Ureter (tissue), 1 donor: ENCODE measurements at regions not wholly inside any gene's neighbourhood (a gene's known extent, or its start where the extent isn't known, plus 50 kb on each side); places are given as distances from the start of the nearest gene placed in this dataset.

Source experiments
- DNase-seq: peaks from one replicate; pipeline ENCODE4 v3.0.0-alpha.2; 2020; ENCODE audit warnings: low spot score
- donor health status: DM: yes; HTN: yes; CAD: no.

DNA sequence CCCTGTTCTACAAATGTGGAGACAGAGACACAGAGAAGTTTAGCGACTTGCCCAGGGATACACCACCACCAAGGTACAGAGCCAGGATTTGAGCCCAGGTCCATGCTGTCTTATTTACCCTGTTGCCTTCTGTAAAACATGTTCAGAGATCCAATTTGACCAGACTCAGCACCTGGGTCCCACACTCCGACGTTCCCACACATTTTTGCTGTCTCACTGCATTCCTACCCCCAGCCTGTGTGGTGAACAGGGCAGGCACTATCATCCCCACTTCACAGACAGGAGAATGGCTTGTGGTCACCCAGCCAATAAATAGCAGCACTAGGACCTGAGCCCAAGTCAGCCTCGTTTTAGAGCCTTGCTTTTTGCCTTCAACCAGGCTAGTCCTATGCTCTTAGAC lies 102.8 kb downstream of the PJA1 start:
- DNase-seq = peak; percentile 9

DNA sequence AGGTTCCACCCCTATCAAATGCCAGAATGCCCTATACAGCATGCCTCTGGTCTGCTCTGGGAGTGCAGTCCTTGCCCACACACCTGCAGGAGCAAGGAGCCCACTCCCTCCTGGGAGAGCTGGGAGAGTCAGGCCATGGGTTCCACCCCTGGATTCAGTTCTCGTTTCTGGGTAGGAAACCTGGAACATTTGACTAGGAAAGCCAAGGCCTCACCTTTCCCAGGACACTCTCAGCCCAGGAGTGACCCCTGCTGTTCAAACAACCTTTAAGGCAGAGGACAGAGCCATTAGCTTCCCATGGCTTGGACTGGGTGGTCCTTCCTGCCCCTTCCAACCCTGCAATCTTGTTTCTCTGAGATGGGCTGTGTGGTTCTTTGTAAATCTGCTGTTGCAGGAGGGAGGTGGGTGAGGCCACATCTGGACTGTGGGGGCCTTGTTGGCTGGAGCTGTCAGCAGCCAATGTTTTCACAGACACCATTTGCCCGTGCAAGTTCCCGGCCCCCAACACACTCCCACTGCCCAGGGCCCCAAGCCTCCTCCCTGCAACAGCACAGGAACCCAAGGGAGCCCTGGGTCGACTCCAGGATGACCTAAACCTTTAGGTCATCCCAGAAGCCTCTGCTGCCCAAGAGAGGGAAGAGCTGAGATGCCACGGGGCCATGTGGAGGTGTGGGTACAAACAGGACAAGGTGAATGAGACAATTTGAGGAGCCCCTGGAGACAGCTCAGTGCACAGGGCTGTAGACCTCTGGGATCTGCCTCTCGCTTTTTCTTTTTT lies 104.4 kb downstream of the PJA1 start:
- peak; percentile 50 for DNase-seq

DNA sequence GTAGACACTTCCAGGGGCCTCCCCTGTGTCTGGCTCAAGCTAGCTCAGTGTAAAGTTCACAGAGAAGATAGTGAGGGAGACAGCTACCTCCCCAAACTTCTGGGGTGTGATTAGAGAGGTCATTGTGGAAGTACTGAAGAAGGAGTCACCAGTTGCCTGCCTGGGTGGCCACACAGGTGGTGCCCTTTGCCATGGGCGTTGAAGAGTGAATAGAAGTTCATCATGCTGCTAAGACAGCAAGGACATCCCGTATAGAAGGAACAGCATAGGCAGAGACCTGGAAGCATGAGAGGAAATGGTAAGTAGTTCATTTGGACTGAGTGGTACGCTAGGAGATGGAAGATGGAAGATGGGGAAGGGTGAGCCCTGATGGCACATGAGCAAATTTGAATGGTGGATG lies 110.1 kb downstream of the PJA1 start:
- peak; percentile 22 for DNase-seq

DNA sequence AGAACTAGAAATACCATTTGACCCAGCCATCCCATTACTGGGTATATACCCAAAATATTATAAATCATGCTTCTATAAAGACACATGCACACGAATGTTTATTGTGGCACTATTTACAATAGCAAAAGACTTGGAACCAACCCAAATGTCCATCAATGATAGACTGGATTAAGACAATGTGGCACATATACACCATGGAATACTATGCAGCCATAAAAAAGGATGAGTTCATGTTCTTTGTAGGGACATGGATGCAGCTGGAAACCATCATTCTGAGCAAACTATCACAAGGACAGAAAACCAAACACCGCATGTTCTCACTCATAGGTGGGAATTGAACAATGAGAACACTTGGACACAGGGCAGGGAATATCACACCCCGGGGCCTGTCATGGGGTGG lies 110.8 kb downstream of the PJA1 start:
- peak; percentile 7 for DNase-seq

DNA sequence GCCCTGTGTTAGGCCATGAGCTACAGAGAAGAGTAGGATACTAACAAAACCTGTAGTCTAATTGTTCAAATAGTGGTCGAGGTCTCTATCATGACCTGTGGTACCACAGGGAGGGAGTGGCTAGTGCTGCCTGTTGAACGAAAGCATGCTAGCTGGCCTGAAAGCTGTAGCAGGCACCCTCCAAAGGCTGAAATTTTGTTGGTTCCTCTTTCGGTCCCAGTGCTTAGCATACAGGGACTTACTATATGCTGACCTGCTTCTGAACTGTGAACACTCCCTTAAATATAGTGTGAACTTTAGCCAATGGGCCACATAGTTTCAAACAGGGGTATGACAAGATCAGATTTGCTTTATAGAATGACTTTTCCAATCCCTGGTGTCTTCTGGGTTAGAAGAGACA lies 113.4 kb downstream of the PJA1 start:
- DNase-seq = peak; percentile 0

DNA sequence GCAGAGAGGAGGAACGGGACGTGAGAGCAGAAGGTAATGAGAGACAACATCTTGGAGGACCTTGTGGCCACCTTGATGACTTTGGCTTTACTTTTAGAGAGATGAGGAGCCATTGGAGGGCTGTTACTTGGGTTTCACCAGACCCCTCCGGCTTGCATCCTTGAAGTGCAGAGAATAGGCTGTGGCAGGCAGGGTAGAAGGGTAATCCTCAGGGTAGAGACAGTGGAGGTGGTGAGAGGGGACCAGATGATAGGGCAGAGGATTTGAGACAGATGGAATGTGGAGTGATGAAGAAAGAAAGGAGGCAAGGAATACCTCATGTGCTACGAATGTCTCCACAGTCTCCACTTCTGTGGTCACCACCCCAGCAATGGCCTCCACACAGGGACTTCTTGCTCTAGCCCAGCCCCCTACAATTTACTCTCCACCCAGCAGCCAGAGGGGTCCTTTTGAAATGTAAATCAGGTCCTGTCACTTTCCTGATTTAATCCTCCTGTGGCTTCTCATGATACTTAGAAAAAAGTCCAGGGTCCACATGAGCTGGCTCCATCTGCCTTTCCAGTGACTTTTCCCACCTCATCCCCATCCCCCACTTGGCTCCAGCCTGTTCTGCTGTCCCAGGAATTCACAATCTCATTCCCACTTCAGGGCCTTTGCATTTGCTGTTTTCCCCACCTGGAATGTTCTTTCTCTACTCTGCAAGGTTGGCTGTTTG lies 115.0 kb downstream of the PJA1 start:
- DNase-seq = peak; percentile 10

DNA sequence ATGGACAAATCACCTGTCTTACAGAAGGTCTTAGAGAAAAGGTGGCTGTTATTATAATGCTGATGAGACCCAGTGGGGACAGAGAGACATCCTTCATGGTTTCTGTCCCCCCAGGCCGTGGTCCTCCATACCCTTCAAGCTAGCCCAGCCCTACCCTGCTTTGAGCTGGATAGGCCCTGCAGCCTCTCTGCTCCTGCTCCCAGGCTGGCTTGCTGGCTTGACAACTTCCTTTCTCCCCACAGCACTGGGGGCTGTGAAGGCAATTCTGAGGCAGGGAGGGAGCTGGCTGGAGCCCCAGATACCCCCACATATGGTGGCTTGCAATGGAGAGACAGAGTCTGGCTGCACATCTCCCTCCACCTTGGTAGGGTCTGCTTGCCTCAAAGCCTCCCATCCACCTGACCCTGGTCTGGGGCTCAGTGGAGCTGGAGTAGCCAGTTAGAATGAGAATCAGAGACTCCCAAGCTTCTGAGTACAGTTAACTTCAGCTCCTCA lies 118.2 kb downstream of the PJA1 start:
- DNase-seq = peak; percentile 12

DNA sequence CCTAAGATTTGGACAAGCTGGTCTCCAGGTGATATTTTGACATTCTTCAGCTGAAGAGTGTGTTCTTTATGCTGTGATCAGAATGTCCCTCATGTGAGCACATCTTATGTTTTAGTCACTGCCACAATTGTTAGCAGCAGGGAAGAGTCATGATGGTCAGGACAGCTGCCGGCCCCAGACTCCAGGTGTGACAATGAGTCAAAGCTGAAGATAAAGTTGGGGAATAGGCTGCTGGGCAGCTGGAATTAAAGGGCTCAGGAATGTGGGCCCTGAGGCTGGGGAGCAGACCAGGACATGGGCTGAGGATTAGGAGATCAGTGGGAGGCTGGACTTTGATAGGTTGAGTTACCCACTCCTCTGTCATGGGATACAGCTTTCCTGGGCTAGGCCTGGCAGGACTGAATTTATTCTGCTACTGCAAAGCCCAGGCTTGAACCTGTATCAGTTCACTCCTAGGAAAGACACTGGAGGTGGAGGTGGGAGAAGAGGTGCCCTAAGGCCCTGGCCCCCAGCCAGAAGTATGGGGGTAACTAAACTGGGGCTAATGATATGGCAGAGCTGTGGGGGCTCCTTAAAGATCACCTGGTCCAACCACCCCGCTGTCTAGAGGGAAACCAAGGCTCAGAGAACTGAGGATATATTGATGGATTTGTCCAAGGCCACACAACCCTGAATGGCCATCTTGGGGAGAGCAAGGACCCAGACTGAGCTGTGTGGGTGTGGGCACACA lies 119.5 kb downstream of the PJA1 start:
- peak; percentile 12 for DNase-seq

DNA sequence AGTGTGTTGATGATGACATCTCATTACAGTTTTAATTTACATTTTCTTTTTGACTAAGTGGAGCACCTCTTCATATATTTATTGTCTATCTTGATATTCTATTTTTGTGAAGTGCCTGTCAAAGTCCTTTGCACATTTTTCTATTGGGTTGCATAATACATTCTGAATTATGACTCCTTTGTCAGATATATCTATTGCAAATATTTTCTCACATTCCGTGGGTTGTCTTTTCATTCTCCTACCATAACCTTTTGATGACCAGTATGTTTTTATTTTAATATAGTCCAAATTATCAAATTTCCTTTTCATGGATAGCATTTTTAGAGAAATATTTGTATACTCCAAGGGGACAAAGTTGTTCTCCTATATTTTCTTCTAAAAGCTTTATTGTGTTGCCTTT lies 126.4 kb downstream of the PJA1 start:
- no peak for DNase-seq

DNA sequence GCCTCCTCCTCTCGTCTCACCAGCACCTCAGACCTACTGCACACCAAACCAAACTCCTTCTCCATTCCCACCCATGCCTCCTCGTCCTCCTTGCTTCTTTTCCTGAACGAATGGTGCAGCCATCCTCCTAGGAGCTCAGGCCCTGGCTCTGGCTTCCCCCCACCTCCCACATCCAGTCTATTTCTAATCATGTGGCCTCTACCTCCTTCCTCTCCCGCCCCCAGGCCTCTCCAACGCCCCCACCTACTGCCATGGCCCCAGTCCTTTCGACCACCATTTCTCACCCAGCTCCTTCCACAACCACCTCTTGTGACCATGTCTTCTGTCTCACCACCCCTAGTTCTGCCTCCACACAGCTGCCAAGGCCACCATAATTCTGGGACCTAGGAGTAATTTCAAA lies 127.1 kb downstream of the PJA1 start:
- peak; percentile 22 for DNase-seq

DNA sequence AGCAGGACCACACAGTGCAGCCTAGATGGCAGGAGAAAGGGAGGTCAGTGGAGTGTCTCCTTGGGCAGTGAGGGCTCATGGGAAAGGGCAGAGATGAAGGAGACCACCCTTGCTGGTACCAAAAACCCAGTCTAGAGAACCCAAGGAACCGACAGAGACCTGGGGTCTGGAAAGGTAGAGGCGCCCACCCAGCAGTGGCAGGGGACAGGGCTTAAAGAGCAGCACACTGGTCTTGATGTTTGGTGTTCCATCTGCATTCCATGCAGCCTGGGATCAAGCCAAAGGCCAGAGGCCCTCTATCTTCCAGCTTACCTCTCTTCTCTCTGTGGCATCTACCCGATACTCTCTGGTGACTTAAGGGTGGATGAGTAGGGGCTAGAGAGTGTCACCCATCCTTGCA lies 127.5 kb downstream of the PJA1 start:
- DNase-seq = peak; percentile 5

DNA sequence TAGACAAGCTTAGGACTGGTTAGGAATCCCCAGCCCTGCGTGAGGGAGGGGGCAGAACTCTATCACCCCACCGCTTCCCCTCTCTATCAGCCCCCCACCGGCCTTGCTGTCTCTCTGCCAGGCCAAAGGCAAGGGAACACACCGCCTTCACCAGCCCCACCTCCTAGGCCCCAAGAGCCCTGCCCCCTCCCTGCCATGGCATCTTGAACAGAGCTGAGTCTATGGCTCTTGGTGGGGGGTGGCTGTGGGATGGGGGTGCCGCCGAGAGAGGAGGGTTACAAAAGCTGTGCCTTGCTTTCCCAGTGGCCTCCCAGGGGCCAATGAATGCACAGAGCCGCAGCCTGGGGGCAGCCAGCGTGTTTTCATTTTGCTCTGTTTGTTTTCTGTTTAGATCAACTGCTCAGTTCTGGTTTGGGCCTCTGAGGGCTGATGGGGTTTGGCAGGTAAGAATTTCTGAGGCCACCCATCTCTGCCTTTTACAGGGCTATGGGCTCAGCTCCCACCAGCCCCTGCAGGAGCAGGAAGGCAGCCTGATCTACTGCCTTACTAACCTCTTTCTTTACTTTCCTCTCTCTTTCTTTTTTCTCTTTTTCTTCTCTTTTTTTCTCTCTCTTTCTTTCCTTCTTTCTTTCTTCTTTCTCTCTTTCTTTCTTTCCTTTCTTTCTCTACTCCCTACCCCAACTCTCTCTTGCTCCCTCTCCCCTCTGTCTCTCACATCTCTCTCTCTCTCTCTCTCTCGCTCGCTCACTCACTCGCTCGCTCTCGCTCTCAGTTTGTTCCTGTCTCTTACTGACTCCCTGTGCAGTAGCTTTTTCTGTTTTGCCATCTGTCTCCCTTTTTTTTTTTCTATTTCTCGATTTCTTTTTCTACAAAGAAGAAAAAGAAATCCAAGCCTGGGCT lies 128.3 kb downstream of the PJA1 start:
- DNase-seq = peak; percentile 32

DNA sequence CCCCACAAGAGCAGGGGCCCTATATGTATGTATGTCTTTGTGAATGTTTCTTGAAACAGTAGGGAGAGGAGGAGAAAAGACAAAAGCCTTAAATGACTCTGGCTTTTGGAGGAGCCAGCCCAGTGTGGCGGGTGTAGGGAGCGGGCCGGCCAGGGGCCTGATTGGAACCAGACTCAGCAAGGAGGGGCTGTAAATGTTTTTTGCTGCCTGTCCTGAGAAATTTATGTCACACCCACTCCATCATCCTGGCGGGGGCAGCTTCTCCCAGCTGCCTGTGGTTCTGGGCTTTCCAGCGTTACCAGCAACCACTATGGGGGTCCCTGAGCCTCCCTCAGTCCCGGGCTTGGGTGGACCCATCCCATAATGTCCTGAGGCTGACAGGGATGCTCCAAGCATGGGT lies 130.8 kb downstream of the PJA1 start:
- peak; percentile 17 for DNase-seq

DNA sequence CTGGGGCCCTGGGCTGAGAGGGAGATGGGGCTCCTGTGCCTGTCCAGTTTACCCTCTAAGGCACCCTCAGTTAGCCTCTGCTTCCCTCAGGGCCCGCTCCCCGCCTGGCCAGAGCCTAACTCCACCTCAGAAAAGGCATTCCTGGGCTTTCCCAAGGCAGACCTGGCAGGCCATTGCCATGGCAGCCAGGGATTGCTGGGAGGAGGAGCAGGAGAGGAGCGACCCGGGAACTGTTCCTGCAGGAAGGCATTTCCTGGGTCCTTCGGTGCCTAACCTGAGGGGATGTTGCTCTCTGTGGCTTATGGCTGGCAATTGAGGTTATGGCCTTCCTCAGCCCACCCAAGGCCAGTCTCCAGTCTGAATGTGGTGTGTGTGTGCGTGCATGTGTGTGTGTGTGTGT lies 131.3 kb downstream of the PJA1 start:
- peak; percentile 18 for DNase-seq

DNA sequence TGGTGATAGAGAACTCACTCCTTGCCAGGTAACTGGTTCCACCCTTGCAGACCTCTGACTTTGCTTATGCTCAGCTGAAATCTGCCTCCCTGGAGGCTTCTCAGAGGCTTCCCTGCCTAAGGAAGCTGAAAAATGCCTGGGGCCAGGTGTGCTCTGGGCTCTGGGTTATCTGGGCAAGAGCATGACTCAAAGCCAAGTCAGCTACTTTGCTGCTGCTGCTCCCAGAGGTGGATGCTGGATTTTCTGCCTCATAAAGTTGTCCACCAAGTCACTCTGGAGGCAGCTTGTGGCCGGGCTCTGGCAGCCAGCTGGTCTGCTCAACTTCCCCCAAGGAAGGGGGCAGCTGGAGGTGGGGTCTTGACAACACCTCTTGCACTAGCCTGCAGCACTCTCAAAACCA lies 132.7 kb downstream of the PJA1 start:
- DNase-seq = peak; percentile 46

DNA sequence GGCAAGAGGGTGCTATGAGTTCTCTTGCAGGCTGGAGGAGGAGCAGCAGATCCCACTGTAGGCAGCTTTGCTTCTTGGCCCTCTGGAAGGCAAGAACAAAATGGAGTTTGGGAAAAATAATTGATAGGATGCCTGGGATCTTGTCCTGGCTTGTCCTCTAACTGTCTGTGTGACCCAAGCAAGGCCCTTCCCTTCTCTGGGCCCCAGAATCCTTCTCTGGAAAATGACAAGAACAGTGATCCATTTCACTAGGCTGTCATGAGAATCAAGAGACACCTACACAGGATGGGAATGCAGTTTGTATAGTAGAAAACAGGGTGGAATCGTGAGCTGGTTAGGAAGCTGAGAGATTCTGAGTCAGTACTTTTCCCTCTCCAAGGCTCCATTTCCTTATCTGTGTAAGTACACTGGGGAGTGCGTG lies 133.3 kb downstream of the PJA1 start:
- peak; percentile 23 for DNase-seq

DNA sequence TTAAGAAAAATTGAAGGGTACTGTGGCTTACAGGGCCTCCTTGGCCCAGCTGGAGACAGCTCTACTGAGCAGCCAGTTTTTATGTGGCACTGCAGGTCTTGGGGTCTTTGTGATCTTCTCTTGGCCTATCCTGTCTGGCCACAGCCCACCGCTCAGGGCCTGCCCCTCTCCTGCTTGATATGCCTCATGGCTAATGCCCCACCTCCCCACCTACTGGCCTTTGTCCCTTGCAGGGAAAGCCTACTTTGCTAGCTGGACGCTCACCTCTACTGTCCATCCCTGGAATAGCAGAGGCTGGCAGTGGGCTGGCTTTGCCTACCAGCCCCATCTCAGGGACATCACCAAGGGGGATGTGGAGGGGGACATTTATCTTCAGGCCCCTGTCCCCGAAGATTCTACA lies 134.1 kb downstream of the PJA1 start:
- DNase-seq = no peak

DNA sequence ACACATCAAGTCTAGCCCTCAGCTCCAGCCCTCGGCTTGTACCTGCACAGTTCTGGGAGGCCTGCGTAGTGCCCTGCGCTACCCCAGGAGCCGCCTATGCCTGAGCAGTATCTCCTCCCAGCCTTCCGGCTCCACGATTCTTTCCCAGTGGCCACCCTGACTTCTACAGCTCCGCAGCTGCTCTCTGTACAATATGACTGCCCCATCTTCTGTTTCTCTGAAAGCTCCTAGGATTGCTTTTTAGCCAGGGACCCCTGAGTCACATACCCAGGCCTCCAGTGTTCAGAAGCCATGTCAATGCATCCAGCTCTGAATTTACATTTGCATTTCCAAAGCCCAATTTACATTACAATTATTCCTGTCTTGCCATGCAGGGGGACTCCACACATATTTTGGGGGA lies 135.5 kb downstream of the PJA1 start:
- DNase-seq = peak; percentile 30

DNA sequence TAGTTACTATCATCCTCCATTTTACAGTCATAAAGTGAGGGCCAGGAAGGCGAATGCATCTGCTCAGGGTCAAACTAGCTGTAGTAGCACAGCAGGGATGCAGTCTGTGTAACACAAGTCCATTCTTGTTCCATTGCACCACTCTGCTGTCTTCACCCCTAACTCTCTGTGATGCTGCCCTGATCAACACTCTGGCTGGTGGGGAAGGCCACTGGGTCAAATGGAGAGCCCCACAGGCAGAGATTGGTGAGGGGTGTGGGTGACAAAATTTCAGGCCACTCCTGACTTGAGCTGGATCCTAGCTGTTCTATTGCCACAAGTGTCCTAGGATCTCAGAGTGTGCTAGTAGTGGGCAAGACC lies 136.5 kb downstream of the PJA1 start:
- peak; percentile 9 for DNase-seq

DNA sequence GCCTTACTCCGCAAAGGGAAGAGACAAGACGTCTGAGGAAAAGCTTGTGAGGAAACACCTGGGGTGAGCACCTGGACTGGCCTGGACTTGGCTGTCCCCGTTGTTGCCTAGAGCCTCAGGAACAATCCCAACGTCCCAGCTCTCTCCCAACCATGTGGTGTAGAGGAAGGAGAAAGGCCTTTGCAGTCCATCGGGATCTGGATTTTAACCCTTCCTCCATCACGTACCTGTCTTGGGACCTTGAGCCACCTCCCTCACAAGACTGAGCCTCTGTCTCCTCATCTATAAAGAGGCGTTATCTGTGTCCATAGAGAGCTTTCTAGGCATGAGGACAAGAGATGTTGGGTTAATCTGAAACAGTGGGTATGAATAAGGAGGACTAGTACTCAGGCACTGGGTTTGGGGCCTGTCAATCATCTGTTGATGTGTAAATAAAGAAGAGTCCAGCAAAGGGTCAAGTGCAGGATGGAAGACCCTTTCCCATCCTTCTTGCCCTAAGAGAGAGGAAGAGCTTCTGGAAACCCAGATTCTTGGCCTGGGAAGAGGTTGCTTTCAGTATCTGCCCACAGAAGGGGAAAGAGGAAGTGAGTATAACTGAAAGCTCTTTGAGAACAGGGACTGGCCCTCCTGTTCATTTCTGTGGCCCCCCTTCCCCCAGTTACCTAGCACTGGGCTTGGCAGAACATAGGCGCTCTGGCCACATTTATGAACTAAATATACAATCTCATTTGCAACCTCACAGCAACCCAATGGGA lies 137.1 kb downstream of the PJA1 start:
- DNase-seq = no peak
